ENCODE measurements at regions not wholly inside any gene's neighbourhood (a gene's known extent, or its start where the extent isn't known, plus 50 kb on each side); places are given as distances from the start of the nearest gene placed in this dataset.

DNA sequence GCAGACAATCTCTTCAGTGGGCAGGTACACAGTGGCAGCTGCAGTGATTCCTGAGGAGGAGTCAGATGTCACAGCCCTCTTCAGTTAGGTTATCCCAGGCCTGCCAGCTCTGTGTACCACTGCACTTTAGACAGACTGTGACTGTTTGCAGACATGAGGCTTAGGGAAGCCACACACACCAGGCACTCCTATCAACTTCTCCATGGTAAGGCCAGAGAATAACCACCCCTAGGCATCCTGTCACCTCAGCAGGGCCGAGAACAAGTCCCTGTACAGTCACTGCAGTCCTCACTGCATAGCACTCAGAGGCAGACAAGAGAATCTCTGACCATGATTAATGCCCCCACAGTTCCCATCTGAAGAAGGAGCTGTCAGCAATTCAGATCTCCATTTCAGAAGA, 296.5 kb downstream of the GALC start:
- DNase-seq (no peak), ATAC-seq (no peak)
- Histone ChIP-seq H3K27me3 (no peaks in the 10 kb centered on the region), H3K36me3 (replicated peaks in 1 of 2; ENCODE audit: insufficient read depth in 1 of 2, low read depth in 2 of 2) (no peaks in the 10 kb centered on the region), H3K4me3 (no peak overlapping the region), H3K4me1 (no peaks in the 10 kb centered on the region), H3K27ac (no peak overlapping the region), H3K9me3 (no peaks in the 10 kb centered on the region)
- intact Hi-C loops (cut with DNase I), result no loop called here
- WGBS, 2 donors, result 67 to 100% methylated on average over 1 of the region's 1 CpG
- TF ChIP-seq POLR2A (IDR thresholded peaks at IDR 0.05) (no peak), CTCF (IDR thresholded peaks at IDR 0.05) (no peak)

GRCh38 chr14:87691042-87691881, 301.7 kb downstream of the GALC start:
- ATAC-seq, result no peak
- DNase-seq, result peak in 2 of 4 donors; percentile 5 to 9
- WGBS, 2 donors, result 23% methylated on average over 15 of the region's 15 CpGs

GRCh38 chr14:87690076-87690613, 302.8 kb downstream of the GALC start:
- no peak for TF ChIP-seq POLR2A (IDR thresholded peaks at IDR 0.05)
- TF ChIP-seq CTCF (IDR thresholded peaks at IDR 0.05), result no peak
- Histone ChIP-seq H3K4me3 (no peak overlapping the region), H3K27ac (no peak overlapping the region), H3K36me3 (replicated peaks in 1 of 2; ENCODE audit: insufficient read depth in 1 of 2, low read depth in 2 of 2) (no peaks in the 10 kb centered on the region), H3K9me3 (no peaks in the 10 kb centered on the region), H3K27me3 (no peaks in the 10 kb centered on the region), H3K4me1 (no peaks in the 10 kb centered on the region)
- intact Hi-C loops (cut with DNase I), result no loop called here
- 13 to 14% methylated on average over 3 of the region's 3 CpGs for WGBS, 2 donors
- no peak for DNase-seq
- no peak for ATAC-seq

More at GRCh38 chr14:87691042-87691881, 301.7 kb downstream of the GALC start:
- Histone ChIP-seq H3K4me3 (no peak overlapping the region), H3K4me1 (no peaks in the 10 kb centered on the region), H3K36me3 (replicated peaks in 1 of 2; ENCODE audit: insufficient read depth in 1 of 2, low read depth in 2 of 2) (no peaks in the 10 kb centered on the region), H3K27me3 (no peaks in the 10 kb centered on the region), H3K9me3 (no peaks in the 10 kb centered on the region), H3K27ac (no peak overlapping the region)
- no peak for TF ChIP-seq CTCF (IDR thresholded peaks at IDR 0.05)
- TF ChIP-seq POLR2A (IDR thresholded peaks at IDR 0.05), result no peak
- intact Hi-C loops (cut with DNase I), result no loop called here

DNA sequence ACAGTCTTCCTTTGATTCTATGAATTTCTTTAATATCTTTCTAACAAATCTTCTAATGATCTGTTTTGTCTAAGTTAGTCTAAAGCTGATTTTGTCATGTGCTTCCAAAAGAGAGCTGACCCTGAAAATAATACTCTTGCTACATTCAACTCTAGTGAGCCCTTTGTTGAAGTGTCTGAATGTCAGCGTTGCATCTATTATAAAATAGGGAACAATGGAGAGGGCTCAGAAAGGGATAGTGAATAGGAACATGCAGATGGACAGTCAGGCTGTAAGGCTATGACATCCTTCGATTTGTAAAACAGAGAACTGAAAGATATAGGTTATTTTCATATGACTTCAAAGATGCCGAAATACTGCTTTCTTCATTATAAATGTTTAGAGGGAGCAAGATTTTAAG, 304.5 kb downstream of the GALC start:
- Histone ChIP-seq H3K4me1 (no peaks in the 10 kb centered on the region), H3K27ac (no peak overlapping the region), H3K4me3 (no peak overlapping the region), H3K36me3 (replicated peaks in 1 of 2; ENCODE audit: insufficient read depth in 1 of 2, low read depth in 2 of 2) (no peaks in the 10 kb centered on the region), H3K9me3 (no peaks in the 10 kb centered on the region), H3K27me3 (no peaks in the 10 kb centered on the region)
- intact Hi-C loops (cut with DNase I), result no loop called here
- 81 to 83% methylated on average over 3 of the region's 3 CpGs for WGBS, 2 donors
- DNase-seq (no peak), ATAC-seq (no peak)
- no peak for TF ChIP-seq CTCF (IDR thresholded peaks at IDR 0.05)
- TF ChIP-seq POLR2A (IDR thresholded peaks at IDR 0.05), result no peak

- no peak overlapping the region for H3K4me3 ChIP-seq
- WGBS, 2 donors, result 57 to 59% methylated on average over 7 of the region's 7 CpGs
- TF ChIP-seq CTCF (IDR thresholded peaks at IDR 0.05), result no peak
- no peak for TF ChIP-seq POLR2A (IDR thresholded peaks at IDR 0.05)
- H3K9me3 ChIP-seq, result no peaks in the 10 kb centered on the region
- no peak for DNase-seq
- ATAC-seq, result no peak
- no peaks in the 10 kb centered on the region for H3K36me3 ChIP-seq (replicated peaks in 1 of 2; ENCODE audit: insufficient read depth in 1 of 2, low read depth in 2 of 2)
- intact Hi-C loops (cut with DNase I), result no loop called here
- H3K27ac ChIP-seq, result no peak overlapping the region
- H3K27me3 ChIP-seq, result no peaks in the 10 kb centered on the region
- no peaks in the 10 kb centered on the region for H3K4me1 ChIP-seq
Measured at GRCh38 chr14:87687420-87687819, 305.6 kb downstream of the GALC start.

Data from body of pancreas (tissue), 4 donors.